BJ (cell line): ENCODE measurements at regions not wholly inside any gene's neighbourhood (a gene's known extent, or its start where the extent isn't known, plus 50 kb on each side); places are given as distances from the start of the nearest gene placed in this dataset.

Experiments used
- CTCF ChIA-PET: fragments of 350-600 bp; formaldehyde crosslinking; extraction: SDS; loops from one replicate; lab custom pipeline; 2021; ENCODE audit warnings: antibody characterized with exemption, inconsistent platforms; lab: Yijun Ruan, JAX
- POLR2A ChIA-PET: fragments of 300-600 bp; sonication (Branson Sonifier 250); formaldehyde crosslinking; extraction: SDS; loops from one replicate; lab custom pipeline; 2021; ENCODE audit warnings: antibody characterized with exemption; lab: Charles Lee
- DNase-seq: peaks from one replicate; pipeline ENCODE4 v3.0.0-alpha.2; 2011; ENCODE audit warnings: low read depth
- H3K27me3 ChIP-seq: 2 replicates; pipeline ENCODE4 v1.6.0; 2011; ENCODE audit warnings: low read length; ENCODE audit not compliant: control insufficient read depth, insufficient read depth
- H3K36me3 ChIP-seq: 2 replicates; pipeline ENCODE4 v1.5.1; 2011; ENCODE audit warnings: low read length; ENCODE audit not compliant: control insufficient read depth, insufficient read depth
- H3K4me3 ChIP-seq: 2 replicates; pipeline ENCODE4 v1.5.1; 2011; ENCODE audit warnings: low read depth, mild to moderate bottlenecking, control low read depth, low read length
- TF ChIP-seq, protein P1 (sequence below): IDR thresholded peaks from 2 replicates; pipeline ENCODE4 v1.5.1; 2011; ENCODE audit warnings: low read depth, mild to moderate bottlenecking, control low read depth, inconsistent platforms, low read length, moderate library complexity; ENCODE audit not compliant: insufficient read depth

DNA sequence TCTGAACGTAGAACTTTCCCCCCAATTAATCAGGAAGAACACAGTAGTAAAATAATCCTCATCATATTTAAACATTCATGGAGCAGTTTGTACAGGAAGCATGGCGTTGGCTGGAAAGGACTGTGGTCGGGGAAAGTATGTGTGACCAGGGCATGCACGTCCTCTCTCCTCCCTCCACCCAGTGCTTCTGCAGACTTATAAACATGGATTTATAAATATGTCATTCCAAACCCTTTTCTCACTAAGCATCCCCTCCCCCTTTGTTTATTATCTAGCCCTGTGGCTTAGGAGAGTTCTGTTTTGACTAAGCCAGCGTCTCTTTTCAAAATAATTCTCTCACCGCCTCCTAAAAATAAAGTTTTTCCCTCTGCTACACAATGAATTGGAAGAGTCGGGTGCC, 70.4 kb upstream of the DAP start:
- H3K27me3 ChIP-seq = no peaks in the 10 kb centered on the region
- TF ChIP-seq, protein P1, sequence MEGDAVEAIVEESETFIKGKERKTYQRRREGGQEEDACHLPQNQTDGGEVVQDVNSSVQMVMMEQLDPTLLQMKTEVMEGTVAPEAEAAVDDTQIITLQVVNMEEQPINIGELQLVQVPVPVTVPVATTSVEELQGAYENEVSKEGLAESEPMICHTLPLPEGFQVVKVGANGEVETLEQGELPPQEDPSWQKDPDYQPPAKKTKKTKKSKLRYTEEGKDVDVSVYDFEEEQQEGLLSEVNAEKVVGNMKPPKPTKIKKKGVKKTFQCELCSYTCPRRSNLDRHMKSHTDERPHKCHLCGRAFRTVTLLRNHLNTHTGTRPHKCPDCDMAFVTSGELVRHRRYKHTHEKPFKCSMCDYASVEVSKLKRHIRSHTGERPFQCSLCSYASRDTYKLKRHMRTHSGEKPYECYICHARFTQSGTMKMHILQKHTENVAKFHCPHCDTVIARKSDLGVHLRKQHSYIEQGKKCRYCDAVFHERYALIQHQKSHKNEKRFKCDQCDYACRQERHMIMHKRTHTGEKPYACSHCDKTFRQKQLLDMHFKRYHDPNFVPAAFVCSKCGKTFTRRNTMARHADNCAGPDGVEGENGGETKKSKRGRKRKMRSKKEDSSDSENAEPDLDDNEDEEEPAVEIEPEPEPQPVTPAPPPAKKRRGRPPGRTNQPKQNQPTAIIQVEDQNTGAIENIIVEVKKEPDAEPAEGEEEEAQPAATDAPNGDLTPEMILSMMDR = no peak
- DNase-seq = peak; percentile 95
- ChIA-PET POLR2A (no interaction called here), CTCF (interaction anchor here (0.6 to 4.2 kb wide), 2 partner anchors 24 to 159 kb away, joined by 3 to 29 read pairs; no protein-coding TSS in a partner anchor)
- no peaks in the 10 kb centered on the region for H3K36me3 ChIP-seq
- no peak overlapping the region for H3K4me3 ChIP-seq

DNA sequence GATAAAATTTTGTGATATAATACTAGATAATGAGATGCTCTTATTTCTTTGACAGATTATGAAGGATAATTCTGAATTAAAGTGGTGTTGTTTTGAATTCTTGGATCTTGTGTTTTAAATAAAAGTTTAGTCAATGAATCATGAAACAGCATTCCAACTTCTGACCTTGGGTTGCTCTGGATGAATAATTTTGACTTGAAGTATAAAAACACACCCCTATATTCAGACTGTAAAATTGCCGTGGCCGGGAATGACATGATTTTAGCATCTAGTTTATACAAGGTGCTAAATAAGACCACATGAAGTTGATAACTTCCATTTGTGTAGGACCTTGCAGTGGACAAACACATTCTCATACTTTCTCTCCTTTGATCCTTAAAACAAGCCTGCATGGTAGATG, 67.2 kb upstream of the DAP start:
- TF ChIP-seq, protein P1 = no peak
- Histone ChIP-seq H3K36me3 (no peaks in the 10 kb centered on the region), H3K4me3 (no peak overlapping the region), H3K27me3 (no peaks in the 10 kb centered on the region)
- DNase-seq = peak; percentile 90
- CTCF ChIA-PET = interaction anchor here (1.4 kb wide), 1 partner anchor 28 kb away, joined by 8 read pairs; no protein-coding TSS in a partner anchor
- POLR2A ChIA-PET = no interaction called here

DNA sequence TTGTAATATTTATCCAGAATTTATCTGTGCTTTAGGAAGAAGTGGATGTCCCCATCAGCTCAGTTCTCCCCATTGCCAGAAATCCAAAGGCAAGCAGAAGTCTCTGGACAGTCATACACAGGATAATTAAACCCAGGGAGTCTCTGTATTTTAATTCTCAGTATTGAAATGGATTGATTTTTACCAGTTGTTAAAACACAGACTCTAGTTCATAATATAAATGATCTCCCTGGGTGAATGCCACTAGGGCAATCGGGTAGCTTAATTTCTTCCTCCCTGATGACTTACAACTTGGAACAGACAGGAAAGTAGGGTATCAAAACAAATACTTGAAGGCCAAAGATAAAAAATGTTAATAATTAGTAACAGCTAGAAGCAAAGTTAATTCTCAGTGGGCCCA, 66.5 kb upstream of the DAP start:
- H3K4me3 ChIP-seq = no peak overlapping the region
- no peaks in the 10 kb centered on the region for H3K36me3 ChIP-seq
- TF ChIP-seq, protein P1 = no peak
- POLR2A ChIA-PET = no interaction called here
- no peaks in the 10 kb centered on the region for H3K27me3 ChIP-seq
- CTCF ChIA-PET = interaction anchor here (0.7 to 1.6 kb wide), 4 partner anchors 16 to 126 kb away, joined by 3 to 8 read pairs (median 4); no protein-coding TSS in a partner anchor
- no peak for DNase-seq

DNA sequence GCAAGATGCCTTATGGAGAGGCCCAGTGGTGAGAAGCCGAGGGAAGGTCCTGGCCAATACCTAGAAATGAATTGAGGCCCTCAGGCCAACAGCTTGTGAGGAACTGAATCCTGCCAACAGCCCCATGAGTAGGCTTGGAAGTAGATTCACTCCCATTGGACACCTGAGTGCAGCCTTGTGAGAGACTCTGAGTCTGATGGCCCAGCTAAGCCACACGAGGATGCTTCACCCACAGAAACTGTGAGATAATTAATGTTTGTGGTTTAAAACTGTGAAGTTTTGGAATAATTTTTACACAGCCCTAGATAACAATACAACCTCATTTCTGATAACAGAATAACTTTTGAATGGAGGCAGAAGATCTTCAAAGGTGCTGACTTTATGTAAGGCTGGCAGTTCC, 65.9 kb upstream of the DAP start:
- Histone ChIP-seq H3K27me3 (no peaks in the 10 kb centered on the region), H3K36me3 (no peaks in the 10 kb centered on the region), H3K4me3 (no peak overlapping the region)
- ChIA-PET POLR2A (no interaction called here), CTCF (interaction anchor here (0.7 to 1.6 kb wide), 4 partner anchors 16 to 125 kb away, joined by 3 to 8 read pairs (median 4); no protein-coding TSS in a partner anchor)
- TF ChIP-seq, protein P1 = no peak
- DNase-seq = no peak

DNA sequence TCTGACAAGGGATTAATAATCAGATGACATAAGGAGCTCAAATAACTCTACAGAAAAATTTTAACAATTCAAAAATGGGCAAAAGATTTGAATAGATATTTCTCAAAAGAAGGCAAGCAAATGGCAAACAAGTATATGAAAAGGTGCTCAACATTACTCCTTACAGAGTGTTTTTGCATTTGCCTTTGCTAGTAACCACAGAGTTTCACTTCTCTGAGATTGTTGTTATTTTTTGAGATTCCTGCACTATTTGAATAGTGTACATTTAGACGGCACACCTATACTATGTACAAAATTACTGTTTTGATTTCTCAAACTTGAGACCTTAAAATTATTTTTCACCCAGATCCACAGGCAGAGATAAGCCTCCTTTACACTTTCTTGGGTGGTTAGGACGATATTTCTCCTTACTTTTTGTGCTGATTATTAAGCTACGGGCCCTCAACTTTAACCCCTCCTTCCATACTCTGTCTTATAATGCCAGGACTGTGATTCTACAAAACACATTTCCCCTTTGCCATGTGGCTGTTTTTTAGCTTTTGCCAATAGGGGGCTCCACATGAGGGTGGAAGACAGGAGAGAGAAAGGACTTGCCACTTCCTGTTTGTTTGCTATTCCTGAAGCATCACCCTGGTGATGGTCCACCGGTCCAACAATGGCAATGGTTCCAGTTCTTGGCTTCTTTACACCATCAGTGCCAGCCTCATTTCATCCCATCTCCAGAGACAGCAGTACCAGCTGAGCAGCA, 65.0 kb upstream of the DAP start:
- DNase-seq = no peak
- POLR2A ChIA-PET = no interaction called here
- CTCF ChIA-PET = interaction anchor here (1.6 kb wide), 1 partner anchor 124 kb away, joined by 4 read pairs; no protein-coding TSS in a partner anchor

More for the DNA sequence above, 65.0 kb upstream of the DAP start:
- H3K27me3 ChIP-seq = no peaks in the 10 kb centered on the region
- TF ChIP-seq, protein P1 = no peak
- H3K36me3 ChIP-seq = no peaks in the 10 kb centered on the region
- no peak overlapping the region for H3K4me3 ChIP-seq
